ENCODE measurements at regions not wholly inside any gene's neighbourhood (a gene's known extent, or its start where the extent isn't known, plus 50 kb on each side); places are given as distances from the start of the nearest gene placed in this dataset.

- DNase-seq: no peak
Measured at GRCh38 chr9:26735160-26735559, 157.4 kb downstream of the CAAP1 start.

- no peak for DNase-seq
Measured at GRCh38 chr9:26729187-26729586, 163.4 kb downstream of the CAAP1 start.

- no peak for DNase-seq
Measured at GRCh38 chr9:26727471-26727870, 165.1 kb downstream of the CAAP1 start.

- DNase-seq: no peak
Measured at GRCh38 chr9:26725573-26725972, 167.0 kb downstream of the CAAP1 start.

GRCh38 chr9:26723486-26723885 lies 169.1 kb downstream of the CAAP1 start:
- no peak for DNase-seq

- no peak for DNase-seq
Measured at GRCh38 chr9:26722755-26723154, 169.8 kb downstream of the CAAP1 start.

GRCh38 chr9:26710008-26710407 lies 182.6 kb downstream of the CAAP1 start:
- no peak for DNase-seq

GRCh38 chr9:26706223-26706622 lies 186.4 kb downstream of the CAAP1 start:
- no peak for DNase-seq

GRCh38 chr9:26695298-26695622 lies 197.3 kb downstream of the CAAP1 start:
- DNase-seq: no peak

GRCh38 chr9:26694381-26695297 lies 198.0 kb downstream of the CAAP1 start:
- DNase-seq: no peak

GRCh38 chr9:26689041-26689440 lies 203.6 kb downstream of the CAAP1 start:
- no peak for DNase-seq

GRCh38 chr9:26687421-26687820 lies 205.2 kb downstream of the CAAP1 start:
- DNase-seq: no peak

GRCh38 chr9:26685818-26686217 lies 206.8 kb downstream of the CAAP1 start:
- no peak for DNase-seq

- no peak for DNase-seq
Measured at GRCh38 chr9:26684029-26684428, 208.6 kb downstream of the CAAP1 start.

GRCh38 chr9:26682796-26683496 lies 209.7 kb downstream of the CAAP1 start:
- DNase-seq: no peak

- DNase-seq: no peak
Measured at GRCh38 chr9:26682041-26682440, 210.6 kb downstream of the CAAP1 start.

- no peak for DNase-seq
Measured at GRCh38 chr9:26677965-26678706, 214.5 kb downstream of the CAAP1 start.

- no peak for DNase-seq
Measured at GRCh38 chr9:26675035-26675434, 217.6 kb downstream of the CAAP1 start.

GRCh38 chr9:26673261-26673660 lies 219.3 kb downstream of the CAAP1 start:
- no peak for DNase-seq

- no peak for DNase-seq
Measured at GRCh38 chr9:26669701-26670670, 222.6 kb downstream of the CAAP1 start.

- no peak for DNase-seq
Measured at GRCh38 chr9:26667882-26668281, 224.7 kb downstream of the CAAP1 start.

GRCh38 chr9:26665666-26666065 lies 226.9 kb downstream of the CAAP1 start:
- DNase-seq: no peak

Measured in DMS 273 treated with DMSO at 0.1 percent for 48 hours (cell line).